ENCODE measurements at regions not wholly inside any gene's neighbourhood (a gene's known extent, or its start where the extent isn't known, plus 50 kb on each side); places are given as distances from the start of the nearest gene placed in this dataset.

GRCh38 chr16:59090541-59090940 is 356.4 kb upstream of the GOT2 start:
- no TSS peak for BruUV-seq (replicated peaks)
- FAIRE-seq: no peak
- H3K36me3 ChIP-seq (replicated peaks in 1 of 2; ENCODE audit: control insufficient read depth in 1 of 2, insufficient read depth in 2 of 2, low read length in 2 of 2): no peaks in the 10 kb centered on the region
- WGBS (ENCODE audit: low lambda C conversion rate): 0% methylated on average over 1 of the region's 1 CpG
- ATAC-seq: no peak
- H4K20me1 ChIP-seq (ENCODE audit: insufficient read depth, low read length): no peaks in the 10 kb centered on the region
- DNase-seq (ENCODE audit: low spot score): no peak
- H3K27ac ChIP-seq (ENCODE audit: extremely low read length, insufficient read depth, low read length): no peak overlapping the region
- POLR2A ChIA-PET: no interaction called here
- intact Hi-C loops (cut with micrococcal nuclease; ENCODE audit: unreplicated experiment): no loop called here
- peaks cover 0 to 1% of the 10 kb centered on the region in 2 experiments; a peak in 1 of 5 replicates for H3K27me3 ChIP-seq (ENCODE audit: control insufficient read depth in 1 of 2, insufficient read depth in 2 of 2, low read length in 2 of 2)
- no peak overlapping the region for H3K9ac ChIP-seq (ENCODE audit: insufficient read depth, low read depth, low read length)
- in situ Hi-C loops (cut with HindIII; ENCODE audit: extremely low pct_ligation_motif_present, low pct_unique_long_range_greater_than_20kb): no loop called here
- CTCF ChIA-PET (ENCODE audit: low intra/inter-chr PET ratio, low total read pairs): no interaction called here
- no peaks in the 10 kb centered on the region for H3K79me2 ChIP-seq (ENCODE audit: insufficient read depth, low read length)
- no peak overlapping the region for H3K4me3 ChIP-seq (replicated peaks in 1 of 3; ENCODE audit: insufficient read depth in 1 of 3, low read depth in 2 of 3, low read length in 3 of 3)
- no peak overlapping the region for H3K4me2 ChIP-seq (ENCODE audit: low read depth, low read length)
- no peaks in the 10 kb centered on the region for H3K4me1 ChIP-seq (ENCODE audit: insufficient read depth, low read length)
- no peaks in the 10 kb centered on the region for H3K9me3 ChIP-seq (ENCODE audit: low read length)
- TF ChIP-seq, protein P1, sequence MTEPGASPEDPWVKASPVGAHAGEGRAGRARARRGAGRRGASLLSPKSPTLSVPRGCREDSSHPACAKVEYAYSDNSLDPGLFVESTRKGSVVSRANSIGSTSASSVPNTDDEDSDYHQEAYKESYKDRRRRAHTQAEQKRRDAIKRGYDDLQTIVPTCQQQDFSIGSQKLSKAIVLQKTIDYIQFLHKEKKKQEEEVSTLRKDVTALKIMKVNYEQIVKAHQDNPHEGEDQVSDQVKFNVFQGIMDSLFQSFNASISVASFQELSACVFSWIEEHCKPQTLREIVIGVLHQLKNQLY (CRISPR knock-in tag; IDR thresholded peaks at IDR 0.05): no peak
- TF ChIP-seq KIAA2018 (CRISPR knock-in tag; IDR thresholded peaks at IDR 0.05; ENCODE audit: borderline replicate concordance) (no peak), GLMP (CRISPR knock-in tag; IDR thresholded peaks at IDR 0.05; ENCODE audit: borderline replicate concordance) (no peak), ATAD3A (CRISPR knock-in tag; IDR thresholded peaks at IDR 0.05) (no peak), HDAC6 (IDR thresholded peaks at IDR 0.05; ENCODE audit: low read depth, low read length) (no peak)
- H2AFZ ChIP-seq (ENCODE audit: low read length): no peak overlapping the region

Data from HepG2 (cell line).